ENCODE measurements at regions not wholly inside any gene's neighbourhood (a gene's known extent, or its start where the extent isn't known, plus 50 kb on each side); places are given as distances from the start of the nearest gene placed in this dataset.

GRCh38 chr5:114249823-114250222 lies 112.0 kb upstream of the KCNN2 start:
- TF ChIP-seq POLR2A (IDR thresholded peaks at IDR 0.05) (no peak), EP300 (IDR thresholded peaks at IDR 0.05) (no peak), CTCF (IDR thresholded peaks at IDR 0.05) (no peak)
- no peak for DNase-seq (ENCODE audit: low spot score in 2 of 2)
- Histone ChIP-seq H3K36me3 (no peaks in the 10 kb centered on the region), H3K9me3 (no peaks in the 10 kb centered on the region), H3K4me1 (no peaks in the 10 kb centered on the region), H3K4me3 (no peak overlapping the region), H3K27me3 (no peaks in the 10 kb centered on the region), H3K27ac (no peak overlapping the region)
- 69 to 71% methylated on average over 2 of the region's 2 CpGs for WGBS, 2 donors

- Histone ChIP-seq H3K36me3 (no peaks in the 10 kb centered on the region), H3K4me1 (no peaks in the 10 kb centered on the region), H3K9me3 (no peaks in the 10 kb centered on the region), H3K27ac (no peak overlapping the region), H3K4me3 (no peak overlapping the region), H3K27me3 (no peaks in the 10 kb centered on the region)
- no peak for DNase-seq (ENCODE audit: low spot score in 2 of 2)
- no peak for TF ChIP-seq EP300 (IDR thresholded peaks at IDR 0.05)
- TF ChIP-seq CTCF (IDR thresholded peaks at IDR 0.05), result no peak
- no peak for TF ChIP-seq POLR2A (IDR thresholded peaks at IDR 0.05)
- 86 to 93% methylated on average over 3 of the region's 3 CpGs for WGBS, 2 donors
Observed at GRCh38 chr5:114250536-114250935, 111.3 kb upstream of the KCNN2 start.

- H3K27ac ChIP-seq, result no peak overlapping the region
- H3K27me3 ChIP-seq, result no peaks in the 10 kb centered on the region
- H3K4me3 ChIP-seq, result no peak overlapping the region
- H3K36me3 ChIP-seq, result no peaks in the 10 kb centered on the region
- no peaks in the 10 kb centered on the region for H3K9me3 ChIP-seq
- H3K4me1 ChIP-seq, result no peaks in the 10 kb centered on the region
- DNase-seq (ENCODE audit: low spot score in 2 of 2), result no peak
- no peak for TF ChIP-seq EP300 (IDR thresholded peaks at IDR 0.05)
- TF ChIP-seq CTCF (IDR thresholded peaks at IDR 0.05), result no peak
- TF ChIP-seq POLR2A (IDR thresholded peaks at IDR 0.05), result no peak
Observed at GRCh38 chr5:114252226-114252625, 109.6 kb upstream of the KCNN2 start.

GRCh38 chr5:114255260-114255659 lies 106.6 kb upstream of the KCNN2 start:
- Histone ChIP-seq H3K27ac (no peak overlapping the region), H3K27me3 (no peaks in the 10 kb centered on the region), H3K4me3 (no peak overlapping the region), H3K9me3 (no peaks in the 10 kb centered on the region), H3K4me1 (no peaks in the 10 kb centered on the region), H3K36me3 (no peaks in the 10 kb centered on the region)
- no peak for DNase-seq (ENCODE audit: low spot score in 2 of 2)
- WGBS, 2 donors, result 29 to 33% methylated on average over 3 of the region's 3 CpGs
- no peak for TF ChIP-seq POLR2A (IDR thresholded peaks at IDR 0.05)

- WGBS, 2 donors, result 75 to 86% methylated on average over 3 of the region's 3 CpGs
- DNase-seq (ENCODE audit: low spot score in 2 of 2), result no peak
- Histone ChIP-seq H3K27ac (no peak overlapping the region), H3K36me3 (no peaks in the 10 kb centered on the region), H3K27me3 (no peaks in the 10 kb centered on the region), H3K4me1 (no peaks in the 10 kb centered on the region), H3K4me3 (no peak overlapping the region), H3K9me3 (no peaks in the 10 kb centered on the region)
- TF ChIP-seq CTCF (IDR thresholded peaks at IDR 0.05) (no peak), POLR2A (IDR thresholded peaks at IDR 0.05) (no peak), EP300 (IDR thresholded peaks at IDR 0.05) (no peak)
Observed at GRCh38 chr5:114261989-114262388, 99.9 kb upstream of the KCNN2 start.

GRCh38 chr5:114265432-114266060 lies 96.3 kb upstream of the KCNN2 start:
- TF ChIP-seq POLR2A (IDR thresholded peaks at IDR 0.05), result no peak

More at GRCh38 chr5:114265432-114266060, 96.3 kb upstream of the KCNN2 start:
- H3K36me3 ChIP-seq, result no peaks in the 10 kb centered on the region
- no peak overlapping the region for H3K4me3 ChIP-seq
- WGBS, 2 donors, result 33 to 39% methylated on average over 2 of the region's 2 CpGs
- H3K9me3 ChIP-seq, result no peaks in the 10 kb centered on the region
- H3K27ac ChIP-seq, result no peak overlapping the region
- no peaks in the 10 kb centered on the region for H3K4me1 ChIP-seq
- DNase-seq (ENCODE audit: low spot score in 2 of 2), result no peak
- H3K27me3 ChIP-seq, result no peaks in the 10 kb centered on the region

Data from tibial nerve (tissue), 4 donors.